H1 (cell line): ENCODE measurements at regions not wholly inside any gene's neighbourhood (a gene's known extent, or its start where the extent isn't known, plus 50 kb on each side); places are given as distances from the start of the nearest gene placed in this dataset.

Experiments used
- CTBP2 ChIP-seq: IDR thresholded peaks from 2 replicates; pipeline ENCODE4 v1.7.0; 2011; ENCODE audit warnings: borderline replicate concordance, mild to moderate bottlenecking, moderate library complexity, mixed read lengths, low read length; ENCODE audit not compliant: insufficient read depth, insufficient read length
- JUND ChIP-seq: IDR thresholded peaks from 2 replicates; pipeline ENCODE4 v1.6.1; 2011; ENCODE audit warnings: mild to moderate bottlenecking, improper control_type of control experiment, low read length
- KDM1A ChIP-seq: fragments of 200-600, 300-600 bp; sonication (generic); IDR thresholded peaks from 2 replicates; pipeline ENCODE4 v1.7.1; 2016; ENCODE audit warnings: mild to moderate bottlenecking, low read length, borderline replicate concordance
- MAFK ChIP-seq: IDR thresholded peaks from 2 replicates; pipeline ENCODE4 v1.6.1; 2012; ENCODE audit warnings: low read depth, mild to moderate bottlenecking, improper control_type of control experiment, low read length
- TAF1 ChIP-seq: IDR thresholded peaks from 2 replicates; pipeline ENCODE4 v1.6.1; 2011; ENCODE audit warnings: mild to moderate bottlenecking, low read depth, low read length

- TF ChIP-seq TAF1 (no peak), JUND (no peak), KDM1A (no peak), MAFK (no peak), CTBP2 (no peak)
These were observed 161.3 kb downstream of the HNMT start (continued) for GRCh38 chr2:138125306-138126288.
